Thymus (tissue), 11 donors: ENCODE measurements at regions not wholly inside any gene's neighbourhood (a gene's known extent, or its start where the extent isn't known, plus 50 kb on each side); places are given as distances from the start of the nearest gene placed in this dataset.

Experiments used
- DNase-seq, 9 donors: peaks; one replicate each; pipeline ENCODE4 v3.0.0-alpha.2; 2013; ENCODE audit warnings: low spot score in 9 of 9, low read depth in 6 of 9, missing footprints in 1 of 9
- H3K27ac ChIP-seq, 2 donors: one replicate each; pipeline ENCODE4 v1.5.1; 2013; ENCODE audit warnings: control low read depth in 1 of 2, low read depth in 1 of 2, low read length in 1 of 2, mild to moderate bottlenecking in 1 of 2, moderate library complexity in 1 of 2
- H3K27me3 ChIP-seq, 2 donors: one replicate each; pipeline ENCODE4 v1.5.1; 2013; ENCODE audit warnings: low read length in 1 of 2; ENCODE audit not compliant: control insufficient read depth in 2 of 2, insufficient read depth in 1 of 2
- H3K36me3 ChIP-seq, 2 donors: one replicate each; pipeline ENCODE4 v1.5.1; 2013; ENCODE audit warnings: low read length in 1 of 2, mild to moderate bottlenecking in 1 of 2, moderate library complexity in 1 of 2; ENCODE audit not compliant: control insufficient read depth in 2 of 2, insufficient read depth in 2 of 2
- H3K4me1 ChIP-seq, 2 donors: one replicate each; pipeline ENCODE4 v1.5.1; 2013; ENCODE audit warnings: low read length in 2 of 2; ENCODE audit not compliant: control insufficient read depth in 2 of 2, insufficient read depth in 2 of 2
- H3K4me3 ChIP-seq, 2 donors: one replicate each; pipeline ENCODE4 v1.5.1; 2013; ENCODE audit warnings: low read length in 2 of 2, control low read depth in 1 of 2, mild to moderate bottlenecking in 1 of 2
- H3K9me3 ChIP-seq, 2 donors: one replicate each; pipeline ENCODE4 v1.5.1; 2013; ENCODE audit warnings: low read length in 1 of 2, mild to moderate bottlenecking in 1 of 2; ENCODE audit not compliant: control insufficient read depth in 2 of 2, insufficient read depth in 1 of 2
- WGBS: extraction: QIAGEN DNeasy Blood & Tissue Kit; methylation state at CpG from one replicate; pipeline ENCODE4 v1.1.7; 2013; 5-methylcytosine and 5-hydroxymethylcytosine counted together
- donor health status: healthy.

DNA sequence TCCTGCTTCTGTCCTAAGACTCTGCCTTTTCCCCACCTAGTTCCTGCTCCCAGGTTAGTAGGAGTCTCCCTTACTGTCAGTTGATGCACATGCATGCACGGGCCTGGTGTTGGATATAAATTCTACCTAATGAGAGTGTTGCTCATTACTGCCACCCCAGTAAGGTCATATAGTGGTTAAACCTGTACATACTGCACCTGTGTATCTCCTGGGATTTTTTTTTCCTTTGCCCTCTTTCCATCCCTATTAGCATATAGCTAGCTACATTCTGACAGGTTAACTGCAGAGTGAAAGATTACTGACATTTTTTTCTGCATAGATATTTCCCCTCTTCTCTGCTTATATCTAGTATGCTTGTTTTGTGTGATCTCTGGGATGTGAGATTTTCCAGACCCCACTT, 201.5 kb upstream of the PIRT start:
- Histone ChIP-seq H3K27ac (no peak overlapping the region), H3K27me3 (no peaks in the 10 kb centered on the region), H3K4me3 (no peak overlapping the region), H3K4me1 (no peaks in the 10 kb centered on the region), H3K36me3 (no peaks in the 10 kb centered on the region), H3K9me3 (no peaks in the 10 kb centered on the region)
- 79% methylated on average over 1 of the region's 1 CpG for WGBS
- DNase-seq: no peak

DNA sequence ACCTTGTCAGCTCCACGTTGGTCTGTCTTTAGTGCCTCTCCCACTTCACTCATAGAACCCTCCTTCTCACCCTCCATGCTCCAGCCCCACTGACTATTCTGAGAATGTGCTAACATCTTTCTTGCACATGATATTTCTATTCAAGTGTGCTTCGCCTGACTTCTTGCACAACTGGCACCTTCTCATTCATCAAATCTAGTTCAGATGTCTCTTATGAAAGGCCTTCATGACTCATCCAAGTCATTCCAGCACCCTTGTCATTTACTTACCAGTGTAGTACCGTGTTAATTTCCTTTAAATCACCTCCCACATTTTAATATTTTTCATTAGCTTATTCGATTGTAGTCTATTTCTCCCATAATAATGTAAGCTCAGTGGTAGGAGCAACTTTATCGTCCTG, 197.8 kb upstream of the PIRT start:
- no peaks in the 10 kb centered on the region for H3K36me3 ChIP-seq
- WGBS: 78% methylated on average over 5 of the region's 5 CpGs

DNA sequence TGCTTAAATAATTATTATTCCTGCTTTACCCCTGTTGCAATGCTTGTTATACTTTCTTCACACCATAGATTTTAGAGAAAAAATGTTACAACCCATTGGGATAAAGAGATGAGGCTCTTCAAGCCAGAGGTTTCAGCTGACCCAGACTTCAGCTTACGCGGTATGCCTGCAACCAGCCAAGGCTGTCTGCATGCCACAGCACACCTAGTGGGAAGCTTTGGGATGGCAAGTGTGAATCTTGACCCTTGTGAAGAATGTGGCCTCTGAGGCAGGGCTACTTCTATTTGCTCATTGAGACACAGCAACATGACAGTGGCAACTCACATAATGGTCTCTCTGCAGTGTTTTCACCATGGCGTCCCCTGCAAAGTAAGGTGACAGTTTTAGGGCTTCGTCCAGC, 193.9 kb upstream of the PIRT start:
- H3K4me3 ChIP-seq: no peak overlapping the region
- no peaks in the 10 kb centered on the region for H3K9me3 ChIP-seq
- no peaks in the 10 kb centered on the region for H3K27me3 ChIP-seq
- H3K27ac ChIP-seq: no peak overlapping the region
- no peak for DNase-seq
- 96% methylated on average over 4 of the region's 4 CpGs for WGBS
- no peaks in the 10 kb centered on the region for H3K36me3 ChIP-seq
- no peaks in the 10 kb centered on the region for H3K4me1 ChIP-seq

More for the DNA sequence above, 197.8 kb upstream of the PIRT start:
- Histone ChIP-seq H3K4me1 (no peaks in the 10 kb centered on the region), H3K9me3 (no peaks in the 10 kb centered on the region), H3K27me3 (no peaks in the 10 kb centered on the region), H3K27ac (no peak overlapping the region), H3K4me3 (no peak overlapping the region)
- no peak for DNase-seq

- 93% methylated on average over 3 of the region's 3 CpGs for WGBS
- H3K36me3 ChIP-seq: no peaks in the 10 kb centered on the region
- no peak overlapping the region for H3K4me3 ChIP-seq
- no peak for DNase-seq
- no peaks in the 10 kb centered on the region for H3K9me3 ChIP-seq
- no peak overlapping the region for H3K27ac ChIP-seq
- H3K4me1 ChIP-seq: no peaks in the 10 kb centered on the region
- no peaks in the 10 kb centered on the region for H3K27me3 ChIP-seq
These were observed 191.9 kb upstream of the PIRT start for GRCh38 chr17:11029791-11030190.

DNA sequence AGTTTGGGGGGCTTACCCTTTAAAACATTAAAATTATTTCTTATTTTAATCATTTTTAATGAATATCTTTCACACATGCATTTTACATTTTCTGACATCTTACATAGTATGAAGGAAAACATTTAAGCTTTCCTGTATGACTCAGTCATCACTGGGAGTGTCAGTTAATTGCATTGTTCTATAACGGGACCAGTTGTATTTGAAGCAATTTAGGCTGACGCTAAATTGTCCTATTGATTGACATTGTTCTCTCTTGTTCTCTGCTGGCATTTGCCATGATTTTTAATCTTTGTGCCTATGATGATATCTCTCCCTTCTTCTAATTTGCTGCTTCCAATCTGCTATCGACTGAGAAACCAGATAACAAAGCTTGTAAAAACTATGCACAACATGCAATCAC, 190.5 kb upstream of the PIRT start:
- DNase-seq: no peak
- Histone ChIP-seq H3K4me3 (no peak overlapping the region), H3K27ac (no peak overlapping the region), H3K9me3 (no peaks in the 10 kb centered on the region), H3K27me3 (no peaks in the 10 kb centered on the region), H3K4me1 (no peaks in the 10 kb centered on the region), H3K36me3 (no peaks in the 10 kb centered on the region)
- WGBS: 94% methylated on average over 3 of the region's 3 CpGs

- no peaks in the 10 kb centered on the region for H3K27me3 ChIP-seq
- no peaks in the 10 kb centered on the region for H3K4me1 ChIP-seq
- no peaks in the 10 kb centered on the region for H3K36me3 ChIP-seq
- no peaks in the 10 kb centered on the region for H3K9me3 ChIP-seq
- H3K4me3 ChIP-seq: no peak overlapping the region
- H3K27ac ChIP-seq: no peak overlapping the region
- WGBS: 95% methylated on average over 2 of the region's 2 CpGs
- DNase-seq: no peak
These were observed 189.0 kb upstream of the PIRT start for GRCh38 chr17:11026903-11027302.

DNA sequence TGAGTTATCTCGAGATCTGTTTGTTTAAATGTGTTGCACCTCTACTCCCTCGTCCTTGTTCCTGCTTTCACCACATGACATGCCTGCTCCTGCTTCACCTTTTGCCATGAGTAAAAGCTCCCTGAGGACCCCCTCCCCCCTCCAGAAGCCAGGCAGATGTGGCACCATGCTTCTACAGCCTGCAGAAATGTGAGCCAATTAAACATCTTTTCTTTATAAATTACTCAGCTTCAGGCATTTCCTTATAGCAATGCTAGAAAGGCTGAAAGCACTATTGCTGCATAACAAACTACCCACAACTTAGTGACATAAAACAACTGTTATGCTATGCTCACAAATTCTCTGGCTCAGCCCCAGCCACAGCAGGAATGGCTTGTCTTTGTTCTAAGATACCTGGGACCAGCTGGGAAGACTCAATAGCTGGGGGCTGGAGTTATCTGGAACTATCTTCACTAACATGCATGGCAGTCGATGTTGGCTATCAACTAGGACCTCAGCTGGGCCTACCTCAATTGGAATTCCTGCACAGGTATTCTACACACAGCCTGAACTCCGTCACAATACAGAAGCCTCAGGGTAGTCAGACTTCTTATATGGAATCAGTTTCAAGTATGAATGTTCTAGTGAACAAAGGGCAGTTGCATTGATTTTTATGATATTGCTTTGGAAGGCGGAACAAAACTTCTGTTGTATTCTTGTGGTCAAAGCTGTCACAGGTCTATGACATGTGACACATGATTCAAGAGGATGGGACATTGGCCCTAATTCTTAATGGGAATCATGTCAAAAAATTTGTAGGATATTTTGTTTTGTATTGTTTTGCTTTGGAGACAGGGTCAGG, 186.0 kb upstream of the PIRT start:
- no peak for DNase-seq
- 69% methylated on average over 5 of the region's 5 CpGs for WGBS
- no peaks in the 10 kb centered on the region for H3K27me3 ChIP-seq
- H3K36me3 ChIP-seq: no peaks in the 10 kb centered on the region
- H3K9me3 ChIP-seq: no peaks in the 10 kb centered on the region
- no peak overlapping the region for H3K4me3 ChIP-seq
- no peak overlapping the region for H3K27ac ChIP-seq
- no peaks in the 10 kb centered on the region for H3K4me1 ChIP-seq

DNA sequence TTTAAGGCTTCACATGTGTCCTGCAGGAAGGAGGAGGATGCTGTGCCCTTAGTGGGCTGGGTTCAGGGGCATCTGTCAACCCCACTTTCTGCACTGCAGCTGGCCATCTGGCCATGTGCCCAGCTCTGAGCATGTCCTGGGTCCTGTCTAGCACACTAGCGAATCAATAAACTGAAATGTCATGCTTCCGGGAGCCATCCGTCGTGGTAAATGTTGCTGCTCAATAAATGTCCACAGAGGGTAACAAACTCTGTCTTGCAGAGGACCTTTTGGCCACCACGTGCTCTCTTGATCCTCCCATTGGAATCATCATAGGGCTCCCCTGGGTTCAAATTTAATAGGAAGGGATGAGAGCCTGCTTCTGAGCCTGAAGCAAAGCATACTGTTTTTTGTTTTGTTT, 168.6 kb upstream of the PIRT start:
- Histone ChIP-seq H3K36me3 (no peaks in the 10 kb centered on the region), H3K27me3 (no peaks in the 10 kb centered on the region), H3K4me3 (no peak overlapping the region), H3K9me3 (no peaks in the 10 kb centered on the region), H3K27ac (no peak overlapping the region), H3K4me1 (no peaks in the 10 kb centered on the region)
- no peak for DNase-seq
- WGBS: 84% methylated on average over 5 of the region's 5 CpGs

DNA sequence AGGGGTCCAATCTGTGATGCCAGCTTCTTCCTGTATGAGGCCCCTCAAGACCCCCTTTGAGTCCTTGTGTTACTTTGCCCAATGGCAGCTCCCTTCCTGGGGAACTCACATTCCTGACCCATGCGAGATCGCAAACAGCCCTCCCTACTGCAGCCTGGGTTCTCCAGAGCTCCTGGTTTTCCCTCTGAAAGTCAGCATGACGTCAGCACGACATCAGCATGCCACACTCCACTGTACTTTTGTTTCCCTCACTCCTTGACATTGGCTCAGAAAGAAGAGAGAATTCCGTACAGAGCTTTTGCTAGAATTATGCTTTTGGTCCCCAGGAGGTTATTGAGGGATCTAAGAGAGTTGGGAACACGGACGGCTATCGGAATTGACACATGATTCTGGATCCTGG, 168.1 kb upstream of the PIRT start:
- Histone ChIP-seq H3K27me3 (no peaks in the 10 kb centered on the region), H3K27ac (no peak overlapping the region), H3K4me3 (no peak overlapping the region), H3K9me3 (no peaks in the 10 kb centered on the region), H3K36me3 (no peaks in the 10 kb centered on the region), H3K4me1 (no peaks in the 10 kb centered on the region)
- DNase-seq: no peak
- 93% methylated on average over 8 of the region's 8 CpGs for WGBS
